RKO (cell line): ENCODE measurements at regions not wholly inside any gene's neighbourhood (a gene's known extent, or its start where the extent isn't known, plus 50 kb on each side); places are given as distances from the start of the nearest gene placed in this dataset.
"Not testable (repeated sequence)": the region's sequence is repeated elsewhere in the genome, so short reads cannot be mapped to it uniquely, and the experiment has no call there.

Experiments used
- DNase-seq: peaks from one replicate; pipeline ENCODE4 v3.0.0-alpha.2; 2016; ENCODE audit warnings: low spot score

GRCh38 chr19:28326746-28327145 is 886.2 kb downstream of the UQCRFS1 start:
- no peak for DNase-seq

- peak; percentile 9 for DNase-seq
These were observed 888.5 kb downstream of the UQCRFS1 start for GRCh38 chr19:28324275-28325060.

- DNase-seq = no peak
These were observed 890.0 kb downstream of the UQCRFS1 start for GRCh38 chr19:28322945-28323344.

GRCh38 chr19:28322491-28322890 is 890.5 kb downstream of the UQCRFS1 start:
- no peak for DNase-seq

GRCh38 chr19:28319918-28320317 is 893.0 kb downstream of the UQCRFS1 start:
- DNase-seq = no peak

GRCh38 chr19:28319227-28319626 is 893.7 kb downstream of the UQCRFS1 start:
- no peak for DNase-seq

GRCh38 chr19:28318469-28319179 is 894.3 kb downstream of the UQCRFS1 start:
- DNase-seq = no peak

GRCh38 chr19:28316464-28316863 is 896.5 kb downstream of the UQCRFS1 start:
- no peak for DNase-seq

- no peak for DNase-seq
These were observed 898.2 kb downstream of the UQCRFS1 start for GRCh38 chr19:28314756-28315155.

- DNase-seq = no peak
These were observed 898.7 kb downstream of the UQCRFS1 start for GRCh38 chr19:28314287-28314686.

GRCh38 chr19:28313633-28314032 is 899.3 kb downstream of the UQCRFS1 start:
- no peak for DNase-seq

GRCh38 chr19:28312269-28312668 is 900.7 kb downstream of the UQCRFS1 start:
- no peak for DNase-seq

GRCh38 chr19:28310829-28311228 is 902.1 kb downstream of the UQCRFS1 start:
- not testable (repeated sequence) for DNase-seq

- DNase-seq = no peak
These were observed 903.9 kb downstream of the UQCRFS1 start for GRCh38 chr19:28309070-28309469.

- no peak for DNase-seq
These were observed 905.0 kb downstream of the UQCRFS1 start for GRCh38 chr19:28307963-28308362.

- no peak for DNase-seq
These were observed 905.5 kb downstream of the UQCRFS1 start for GRCh38 chr19:28307487-28307886.

GRCh38 chr19:28305513-28305912 is 907.4 kb downstream of the UQCRFS1 start:
- no peak for DNase-seq

GRCh38 chr19:28303502-28303901 is 909.4 kb downstream of the UQCRFS1 start:
- DNase-seq = no peak

GRCh38 chr19:28301961-28302360 is 911.0 kb downstream of the UQCRFS1 start:
- no peak for DNase-seq

GRCh38 chr19:28301463-28301862 is 911.5 kb downstream of the UQCRFS1 start:
- no peak for DNase-seq

- no peak for DNase-seq
These were observed 913.3 kb downstream of the UQCRFS1 start for GRCh38 chr19:28299649-28300048.

- DNase-seq = no peak
These were observed 915.3 kb downstream of the UQCRFS1 start for GRCh38 chr19:28297586-28298157.

- DNase-seq = no peak
These were observed 915.9 kb downstream of the UQCRFS1 start for GRCh38 chr19:28297036-28297435.
